Spinal cord (tissue), 9 donors: ENCODE measurements at regions not wholly inside any gene's neighbourhood (a gene's known extent, or its start where the extent isn't known, plus 50 kb on each side); places are given as distances from the start of the nearest gene placed in this dataset.

Source experiments
- DNase-seq, 6 donors: peaks; one replicate each; pipeline versions ENCODE4 v3.0.0 to v3.0.0-alpha.2; 2013 to 2015; ENCODE audit warnings: low spot score in 6 of 6, low read depth in 4 of 6
- H3K27ac ChIP-seq: one replicate; pipeline ENCODE4 v1.5.1; 2013; ENCODE audit warnings: low read depth, low read length, control low read depth
- H3K27me3 ChIP-seq: one replicate; pipeline ENCODE4 v1.6.1; 2013; ENCODE audit warnings: low read length; ENCODE audit not compliant: control insufficient read depth, insufficient read depth
- H3K36me3 ChIP-seq: one replicate; pipeline ENCODE4 v1.6.1; 2013; ENCODE audit warnings: low read length; ENCODE audit not compliant: control insufficient read depth, insufficient read depth
- H3K4me1 ChIP-seq: one replicate; pipeline ENCODE4 v1.6.1; 2013; ENCODE audit warnings: low read length; ENCODE audit not compliant: control insufficient read depth, insufficient read depth
- H3K4me3 ChIP-seq: one replicate; pipeline ENCODE4 v1.5.1; 2013; ENCODE audit warnings: low read depth, low read length, control low read depth
- H3K9me3 ChIP-seq: one replicate; pipeline ENCODE4 v1.6.1; 2013; ENCODE audit warnings: low read length; ENCODE audit not compliant: control insufficient read depth, insufficient read depth
- WGBS: methylation state at CpG from one replicate; pipeline ENCODE4 v1.1.5; 2013; ENCODE audit warnings: missing lambda C conversion rate; ENCODE audit not compliant: insufficient coverage; 5-methylcytosine and 5-hydroxymethylcytosine counted together
- donor health status: healthy.

GRCh38 chr1:110783292-110783918 is 89.5 kb upstream of the CD53 start:
- peaks cover 3% of the 10 kb centered on the region for H3K9me3 ChIP-seq
- H3K27me3 ChIP-seq: peaks cover 9% of the 10 kb centered on the region
- 0% methylated on average over 3 of the region's 5 CpGs for WGBS
- peaks cover 8% of the 10 kb centered on the region for H3K4me1 ChIP-seq
- DNase-seq: peak; percentile 38 to 95 (median 54)
- no peak overlapping the region for H3K27ac ChIP-seq
- no peak overlapping the region for H3K4me3 ChIP-seq
- H3K36me3 ChIP-seq: no peaks in the 10 kb centered on the region

- H3K4me1 ChIP-seq: peaks cover 8% of the 10 kb centered on the region
- no peak overlapping the region for H3K27ac ChIP-seq
- H3K36me3 ChIP-seq: no peaks in the 10 kb centered on the region
- H3K27me3 ChIP-seq: peaks cover 9% of the 10 kb centered on the region
- no peak for DNase-seq
- H3K9me3 ChIP-seq: no peaks in the 10 kb centered on the region
- H3K4me3 ChIP-seq: no peak overlapping the region
- WGBS: no CpG with 5 or more reads among the region's 2 CpGs
These were observed 91.4 kb upstream of the CD53 start for GRCh38 chr1:110781525-110781924.

- Histone ChIP-seq H3K36me3 (no peaks in the 10 kb centered on the region), H3K4me3 (no peak overlapping the region), H3K27ac (no peak overlapping the region), H3K4me1 (peaks cover 8% of the 10 kb centered on the region), H3K27me3 (peaks cover 9% of the 10 kb centered on the region), H3K9me3 (no peaks in the 10 kb centered on the region)
- 20% methylated on average over 29 of the region's 31 CpGs for WGBS
- peak; percentile 75 to 97 (median 80) for DNase-seq
These were observed 92.1 kb upstream of the CD53 start for GRCh38 chr1:110780600-110781484.

GRCh38 chr1:110779636-110780035 is 93.3 kb upstream of the CD53 start:
- H3K4me1 ChIP-seq: peaks cover 8% of the 10 kb centered on the region
- no peaks in the 10 kb centered on the region for H3K9me3 ChIP-seq
- H3K27me3 ChIP-seq: peaks cover 9% of the 10 kb centered on the region
- WGBS: 73% methylated on average over 1 of the region's 3 CpGs
- H3K4me3 ChIP-seq: no peak overlapping the region
- H3K27ac ChIP-seq: no peak overlapping the region
- peak in 1 of 6 donors; percentile 61 for DNase-seq
- no peaks in the 10 kb centered on the region for H3K36me3 ChIP-seq

GRCh38 chr1:110778821-110779220 is 94.1 kb upstream of the CD53 start:
- H3K36me3 ChIP-seq: no peaks in the 10 kb centered on the region
- no peaks in the 10 kb centered on the region for H3K9me3 ChIP-seq
- no peak overlapping the region for H3K27ac ChIP-seq
- H3K4me1 ChIP-seq: peaks cover 8% of the 10 kb centered on the region
- no peak overlapping the region for H3K4me3 ChIP-seq
- WGBS: 71% methylated on average over 1 of the region's 1 CpG
- peaks cover 5% of the 10 kb centered on the region for H3K27me3 ChIP-seq
- no peak for DNase-seq

GRCh38 chr1:110777228-110777627 is 95.7 kb upstream of the CD53 start:
- H3K27me3 ChIP-seq: peaks cover 4% of the 10 kb centered on the region
- peaks cover 8% of the 10 kb centered on the region for H3K4me1 ChIP-seq
- DNase-seq: peak in 1 of 6 donors; percentile 9
- no peaks in the 10 kb centered on the region for H3K9me3 ChIP-seq
- H3K4me3 ChIP-seq: no peak overlapping the region
- 85% methylated on average over 2 of the region's 4 CpGs for WGBS
- no peaks in the 10 kb centered on the region for H3K36me3 ChIP-seq
- no peak overlapping the region for H3K27ac ChIP-seq

- Histone ChIP-seq H3K4me1 (no peaks in the 10 kb centered on the region), H3K36me3 (no peaks in the 10 kb centered on the region)
- DNase-seq: peak in 1 of 6 donors; percentile 10
These were observed 98.5 kb upstream of the CD53 start for GRCh38 chr1:110774398-110774797.

GRCh38 chr1:110773813-110774212 is 99.1 kb upstream of the KCNA3 start:
- 68% methylated on average over 3 of the region's 3 CpGs for WGBS
- no peak overlapping the region for H3K4me3 ChIP-seq
- H3K27me3 ChIP-seq: no peaks in the 10 kb centered on the region
- H3K27ac ChIP-seq: no peak overlapping the region
- no peak for DNase-seq
- no peaks in the 10 kb centered on the region for H3K4me1 ChIP-seq
- H3K9me3 ChIP-seq: no peaks in the 10 kb centered on the region
- no peaks in the 10 kb centered on the region for H3K36me3 ChIP-seq

More at GRCh38 chr1:110774398-110774797, 98.5 kb upstream of the CD53 start:
- H3K4me3 ChIP-seq: no peak overlapping the region
- H3K27me3 ChIP-seq: no peaks in the 10 kb centered on the region
- H3K9me3 ChIP-seq: no peaks in the 10 kb centered on the region
- H3K27ac ChIP-seq: no peak overlapping the region

- Histone ChIP-seq H3K36me3 (no peaks in the 10 kb centered on the region), H3K4me1 (no peaks in the 10 kb centered on the region), H3K27me3 (peaks cover 12% of the 10 kb centered on the region), H3K9me3 (no peaks in the 10 kb centered on the region), H3K4me3 (no peak overlapping the region), H3K27ac (no peak overlapping the region)
- WGBS: no CpG with 5 or more reads among the region's 2 CpGs
- no peak for DNase-seq
These were observed 96.7 kb upstream of the KCNA3 start for GRCh38 chr1:110771245-110772022.
